Natural killer cell (primary cell): ENCODE measurements at regions not wholly inside any gene's neighbourhood (a gene's known extent, or its start where the extent isn't known, plus 50 kb on each side); places are given as distances from the start of the nearest gene placed in this dataset.

Experiments
- ATAC-seq, 3 donors: fragments of 150-1000 bp in 2 of 3; fragments of 200-7000 bp in 1 of 3; cut with Tn5 transposase; 1 replicate in 1 of 3; 2 replicates in 2 of 3; pipeline ENCODE4 v1.10.0; 2021; ENCODE audit warnings: mild to moderate bottlenecking in 2 of 3, moderate library complexity in 2 of 3
- DNase-seq, 2 donors: peaks; one replicate each; pipeline versions ENCODE4 v3.0.0 to v3.0.0-alpha.2; 2013 to 2021; ENCODE audit warnings: mixed read lengths in 1 of 2
- H3K27ac ChIP-seq: one replicate; pipeline ENCODE4 v1.5.1; 2013; ENCODE audit warnings: mild to moderate bottlenecking, low read length
- H3K27me3 ChIP-seq: one replicate; pipeline ENCODE4 v1.6.1; 2013; ENCODE audit warnings: low read length; ENCODE audit not compliant: control insufficient read depth, insufficient read depth
- H3K36me3 ChIP-seq: one replicate; pipeline ENCODE4 v1.6.1; 2013; ENCODE audit warnings: low read length; ENCODE audit not compliant: control insufficient read depth, insufficient read depth
- H3K4me1 ChIP-seq: one replicate; pipeline ENCODE4 v1.6.1; 2013; ENCODE audit warnings: low read length; ENCODE audit not compliant: control insufficient read depth, insufficient read depth
- H3K4me3 ChIP-seq: one replicate; pipeline ENCODE4 v1.5.1; 2013; ENCODE audit warnings: low read length
- H3K9me3 ChIP-seq: one replicate; pipeline ENCODE4 v1.6.1; 2013; ENCODE audit warnings: low read length; ENCODE audit not compliant: control insufficient read depth, insufficient read depth
- H3K27ac Mint-ChIP-seq, 2 donors: one replicate each; pipeline ENCODE4 v1.8.0; 2022; ENCODE audit warnings: mild to moderate bottlenecking in 2 of 2, mixed read lengths in 2 of 2, moderate library complexity in 1 of 2
- H3K27me3 Mint-ChIP-seq, 2 donors: one replicate each; pipeline ENCODE4 v1.8.0; 2022; ENCODE audit warnings: low read depth in 2 of 2, mixed read lengths in 2 of 2
- H3K36me3 Mint-ChIP-seq: one replicate; pipeline ENCODE4 v1.8.0; 2022; ENCODE audit warnings: mixed read lengths
- H3K4me1 Mint-ChIP-seq, 2 donors: one replicate each; pipeline ENCODE4 v1.8.0; 2022; ENCODE audit warnings: mixed read lengths in 2 of 2
- H3K4me3 Mint-ChIP-seq: one replicate; pipeline ENCODE4 v1.8.0; 2022; ENCODE audit warnings: mild to moderate bottlenecking, moderate library complexity, mixed read lengths
- H3K9me3 Mint-ChIP-seq, 2 donors: one replicate each; pipeline ENCODE4 v1.8.0; 2022; ENCODE audit warnings: mixed read lengths in 2 of 2
- WGBS: methylation state at CpG from one replicate; pipeline ENCODE4 v1.1.7; 2013; ENCODE audit warnings: missing lambda C conversion rate; ENCODE audit not compliant: insufficient coverage; 5-methylcytosine and 5-hydroxymethylcytosine counted together
- intact Hi-C: fragments of 100-400 bp; cut with micrococcal nuclease; formaldehyde crosslinking; loops from one replicate; pipeline ENCODE4 v1.14.2; 2022
- TF ChIP-seq, protein P1 (sequence below): fragments of 200-600 bp; IDR thresholded peaks from one replicate; pipeline ENCODE4 v1.8.0; 2022; ENCODE audit warnings: antibody characterized with exemption

DNA sequence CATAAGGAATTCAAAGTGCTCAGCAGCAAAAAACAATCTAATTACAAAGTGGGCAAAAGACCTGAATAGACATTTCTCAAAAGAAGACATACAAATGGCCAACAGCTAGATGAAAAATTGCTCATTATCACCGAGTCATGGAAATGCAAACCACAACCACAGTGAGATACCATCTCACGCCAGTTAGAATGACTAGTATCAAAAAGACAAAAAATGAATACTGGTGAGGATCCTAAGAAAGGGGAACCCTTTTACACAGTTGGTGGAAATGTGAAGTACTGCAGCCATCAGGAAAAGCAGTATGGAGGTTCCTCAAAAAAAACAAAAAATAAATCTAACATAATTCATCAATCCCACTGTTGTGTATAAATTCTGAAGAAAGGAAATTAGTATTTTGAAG lies 1206.1 kb downstream of the EFNB2 start:
- no peak overlapping the region for H3K27ac ChIP-seq
- intact Hi-C loops: no loop called here
- Mint-ChIP-seq H3K36me3 (no peaks in the 10 kb centered on the region), H3K27me3 (no peaks in the 10 kb centered on the region), H3K27ac (peak overlapping the region in 1 of 2 donors; percentile 49), H3K4me1 (peaks cover 12 to 31% of the 10 kb centered on the region in 2 donors), H3K9me3 (peaks cover 0 to 9% of the 10 kb centered on the region in 2 donors), H3K4me3 (peak overlapping the region; percentile 55)
- peak in 2 of 3 donors; percentile 18 to 54 for ATAC-seq
- no peak overlapping the region for H3K4me3 ChIP-seq
- H3K4me1 ChIP-seq: no peaks in the 10 kb centered on the region
- H3K36me3 ChIP-seq: no peaks in the 10 kb centered on the region
- TF ChIP-seq, protein P1, sequence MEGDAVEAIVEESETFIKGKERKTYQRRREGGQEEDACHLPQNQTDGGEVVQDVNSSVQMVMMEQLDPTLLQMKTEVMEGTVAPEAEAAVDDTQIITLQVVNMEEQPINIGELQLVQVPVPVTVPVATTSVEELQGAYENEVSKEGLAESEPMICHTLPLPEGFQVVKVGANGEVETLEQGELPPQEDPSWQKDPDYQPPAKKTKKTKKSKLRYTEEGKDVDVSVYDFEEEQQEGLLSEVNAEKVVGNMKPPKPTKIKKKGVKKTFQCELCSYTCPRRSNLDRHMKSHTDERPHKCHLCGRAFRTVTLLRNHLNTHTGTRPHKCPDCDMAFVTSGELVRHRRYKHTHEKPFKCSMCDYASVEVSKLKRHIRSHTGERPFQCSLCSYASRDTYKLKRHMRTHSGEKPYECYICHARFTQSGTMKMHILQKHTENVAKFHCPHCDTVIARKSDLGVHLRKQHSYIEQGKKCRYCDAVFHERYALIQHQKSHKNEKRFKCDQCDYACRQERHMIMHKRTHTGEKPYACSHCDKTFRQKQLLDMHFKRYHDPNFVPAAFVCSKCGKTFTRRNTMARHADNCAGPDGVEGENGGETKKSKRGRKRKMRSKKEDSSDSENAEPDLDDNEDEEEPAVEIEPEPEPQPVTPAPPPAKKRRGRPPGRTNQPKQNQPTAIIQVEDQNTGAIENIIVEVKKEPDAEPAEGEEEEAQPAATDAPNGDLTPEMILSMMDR: no peak
- no CpG with 5 or more reads among the region's 2 CpGs for WGBS
- no peaks in the 10 kb centered on the region for H3K27me3 ChIP-seq
- H3K9me3 ChIP-seq: peaks cover 4% of the 10 kb centered on the region
- DNase-seq: no peak

DNA sequence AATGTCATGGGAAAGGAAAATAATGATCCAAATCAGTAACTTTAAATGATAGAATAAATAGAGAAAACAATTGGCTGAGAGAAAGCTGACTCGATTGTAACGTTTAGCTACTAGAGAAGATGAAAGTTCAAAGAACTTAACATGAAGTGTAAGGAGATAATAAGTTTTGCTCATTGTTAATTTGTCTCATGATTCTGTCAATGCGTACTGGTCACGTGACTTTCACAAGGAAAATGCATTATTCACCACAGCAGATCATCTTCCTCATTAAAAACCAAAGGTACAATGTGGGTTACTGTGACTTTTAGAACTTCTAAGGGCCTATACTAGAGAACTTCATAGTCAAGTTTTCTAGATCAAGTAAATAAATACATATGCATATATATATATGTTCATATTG lies 1207.2 kb downstream of the EFNB2 start:
- Histone ChIP-seq H3K27me3 (no peaks in the 10 kb centered on the region), H3K27ac (no peak overlapping the region), H3K36me3 (no peaks in the 10 kb centered on the region), H3K9me3 (peaks cover 4% of the 10 kb centered on the region), H3K4me3 (no peak overlapping the region), H3K4me1 (no peaks in the 10 kb centered on the region)
- 69% methylated on average over 3 of the region's 4 CpGs for WGBS
- intact Hi-C loops: no loop called here
- peak overlapping the region; percentile 84 for H3K4me3 Mint-ChIP-seq
- DNase-seq (no peak), ATAC-seq (peak in 2 of 3 donors; percentile 24 to 40)
- TF ChIP-seq, protein P1: no peak
- peaks cover 0 to 6% of the 10 kb centered on the region in 2 donors for H3K9me3 Mint-ChIP-seq
- peaks cover 12 to 31% of the 10 kb centered on the region in 2 donors for H3K4me1 Mint-ChIP-seq
- H3K27me3 Mint-ChIP-seq: no peaks in the 10 kb centered on the region
- peak overlapping the region; percentile 37 to 93 for H3K27ac Mint-ChIP-seq
- H3K36me3 Mint-ChIP-seq: peaks cover 4% of the 10 kb centered on the region

DNA sequence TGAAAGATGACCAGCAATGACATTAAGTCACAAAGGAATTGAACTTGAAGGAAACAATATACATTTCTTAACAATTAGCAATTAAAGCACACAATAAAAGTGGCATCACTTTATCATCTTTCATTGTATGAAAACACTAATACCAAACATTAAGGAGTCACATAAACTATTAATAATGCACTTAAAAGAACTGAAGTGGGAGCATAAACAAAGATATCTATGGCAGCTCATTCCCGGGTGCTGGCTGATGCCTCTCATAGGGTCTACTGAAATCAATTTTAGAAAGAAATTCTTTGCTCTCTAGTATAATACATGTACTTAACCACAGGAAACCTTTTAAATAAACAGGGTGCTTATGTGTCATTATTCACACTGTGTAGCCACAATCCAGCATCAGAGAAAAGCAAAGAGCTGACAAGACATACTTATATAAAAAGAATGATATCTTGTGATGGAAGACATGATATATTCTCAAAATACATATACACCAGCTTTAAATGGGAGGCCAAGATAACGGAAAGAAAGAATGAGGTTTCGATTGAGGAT lies 1207.8 kb downstream of the EFNB2 start:
- H3K36me3 Mint-ChIP-seq: peaks cover 8% of the 10 kb centered on the region
- H3K4me1 Mint-ChIP-seq: peaks cover 12 to 31% of the 10 kb centered on the region in 2 donors
- H3K4me3 ChIP-seq: no peak overlapping the region
- no peaks in the 10 kb centered on the region for H3K4me1 ChIP-seq
- DNase-seq: no peak
- H3K4me3 Mint-ChIP-seq: peak overlapping the region; percentile 84
- TF ChIP-seq, protein P1: no peak
- H3K27me3 ChIP-seq: no peaks in the 10 kb centered on the region
- no peaks in the 10 kb centered on the region for H3K36me3 ChIP-seq
- peak; percentile 56 to 85 (median 81) for ATAC-seq
- WGBS: 45% methylated on average over 3 of the region's 3 CpGs
- peaks cover 4% of the 10 kb centered on the region for H3K9me3 ChIP-seq
- intact Hi-C loops: no loop called here
- peaks cover 0 to 6% of the 10 kb centered on the region in 2 donors for H3K9me3 Mint-ChIP-seq
- peak overlapping the region; percentile 37 to 93 for H3K27ac Mint-ChIP-seq
- H3K27ac ChIP-seq: no peak overlapping the region
- H3K27me3 Mint-ChIP-seq: no peaks in the 10 kb centered on the region

DNA sequence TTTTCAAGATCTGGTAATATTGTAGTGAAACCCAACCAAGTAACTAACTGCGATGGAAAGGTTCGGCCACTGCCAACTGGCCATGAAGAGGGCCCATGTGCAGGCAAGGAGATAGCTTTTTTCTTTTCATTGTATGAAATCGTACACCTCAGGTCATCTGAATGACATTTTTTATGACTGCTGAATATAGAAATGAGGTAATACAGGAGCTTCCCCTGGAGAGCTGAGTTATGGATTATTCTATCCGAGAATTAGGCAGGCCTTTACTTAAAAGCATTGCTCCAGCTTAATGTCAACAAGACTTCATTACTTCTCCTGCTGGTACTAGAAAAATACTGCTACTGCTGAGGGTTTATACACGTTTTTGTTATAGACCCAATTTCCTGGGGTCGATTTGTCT lies 1215.6 kb downstream of the EFNB2 start:
- Histone ChIP-seq H3K9me3 (no peaks in the 10 kb centered on the region), H3K4me3 (no peak overlapping the region), H3K27ac (no peak overlapping the region), H3K36me3 (no peaks in the 10 kb centered on the region), H3K4me1 (no peaks in the 10 kb centered on the region), H3K27me3 (no peaks in the 10 kb centered on the region)
- ATAC-seq (no peak), DNase-seq (no peak)
- Mint-ChIP-seq H3K4me1 (no peaks in the 10 kb centered on the region), H3K9me3 (peaks cover 0 to 2% of the 10 kb centered on the region in 2 donors), H3K27ac (no peak overlapping the region), H3K36me3 (peaks cover 8% of the 10 kb centered on the region), H3K27me3 (no peaks in the 10 kb centered on the region), H3K4me3 (no peak overlapping the region)
- intact Hi-C loops: no loop called here
- TF ChIP-seq, protein P1: no peak
- 79% methylated on average over 6 of the region's 6 CpGs for WGBS
